RWPE1 (cell line): ENCODE measurements at regions not wholly inside any gene's neighbourhood (a gene's known extent, or its start where the extent isn't known, plus 50 kb on each side); places are given as distances from the start of the nearest gene placed in this dataset.
"Not testable (repeated sequence)": the region's sequence is repeated elsewhere in the genome, so short reads cannot be mapped to it uniquely, and the experiment has no call there.

ENCODE experiments used
- CTCF ChIA-PET: fragments of 350-600 bp; sonication (Branson Sonifier 250); formaldehyde crosslinking; extraction: SDS; loops from one replicate; lab custom pipeline; 2021; lab: Yijun Ruan, JAX
- POLR2A ChIA-PET: fragments of 400-600 bp; formaldehyde crosslinking; extraction: SDS; loops from one replicate; lab custom pipeline; 2020; ENCODE audit warnings: antibody characterized with exemption; ENCODE audit not compliant: low non-redundant PET; lab: Yijun Ruan, JAX
- DNase-seq: peaks from one replicate; pipeline ENCODE4 v3.0.0; 2012; ENCODE audit warnings: low spot score
- H3K27ac ChIP-seq: fragments of 450-650 bp; 2 replicates; pipeline ENCODE4 v1.5.1; 2017
- TF ChIP-seq, protein P1 (sequence below): fragments of 450-650 bp; conservative IDR thresholded peaks from 2 replicates; pipeline ENCODE4 v1.5.1; 2017; ENCODE audit warnings: low read depth, mild to moderate bottlenecking

DNA sequence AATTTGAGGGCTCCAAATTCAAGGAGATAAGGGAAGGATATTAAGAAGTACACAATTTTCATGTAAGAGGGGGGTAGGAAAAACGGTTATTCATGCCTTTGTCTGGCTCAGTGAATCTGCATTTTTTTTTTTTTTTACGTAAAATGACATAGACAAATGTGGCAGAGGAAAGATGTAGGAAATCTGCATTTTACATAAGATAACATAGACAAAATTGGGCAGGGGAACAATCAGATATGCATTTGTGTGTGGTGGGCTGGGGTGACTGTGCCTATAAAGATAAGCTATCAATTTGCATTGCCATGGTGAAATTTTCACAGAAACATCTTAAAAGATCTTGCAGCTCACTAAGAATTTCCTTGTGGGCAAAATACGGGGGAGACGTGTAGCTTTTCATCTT, 92.7 kb upstream of the GPR141 start:
- TF ChIP-seq, protein P1, sequence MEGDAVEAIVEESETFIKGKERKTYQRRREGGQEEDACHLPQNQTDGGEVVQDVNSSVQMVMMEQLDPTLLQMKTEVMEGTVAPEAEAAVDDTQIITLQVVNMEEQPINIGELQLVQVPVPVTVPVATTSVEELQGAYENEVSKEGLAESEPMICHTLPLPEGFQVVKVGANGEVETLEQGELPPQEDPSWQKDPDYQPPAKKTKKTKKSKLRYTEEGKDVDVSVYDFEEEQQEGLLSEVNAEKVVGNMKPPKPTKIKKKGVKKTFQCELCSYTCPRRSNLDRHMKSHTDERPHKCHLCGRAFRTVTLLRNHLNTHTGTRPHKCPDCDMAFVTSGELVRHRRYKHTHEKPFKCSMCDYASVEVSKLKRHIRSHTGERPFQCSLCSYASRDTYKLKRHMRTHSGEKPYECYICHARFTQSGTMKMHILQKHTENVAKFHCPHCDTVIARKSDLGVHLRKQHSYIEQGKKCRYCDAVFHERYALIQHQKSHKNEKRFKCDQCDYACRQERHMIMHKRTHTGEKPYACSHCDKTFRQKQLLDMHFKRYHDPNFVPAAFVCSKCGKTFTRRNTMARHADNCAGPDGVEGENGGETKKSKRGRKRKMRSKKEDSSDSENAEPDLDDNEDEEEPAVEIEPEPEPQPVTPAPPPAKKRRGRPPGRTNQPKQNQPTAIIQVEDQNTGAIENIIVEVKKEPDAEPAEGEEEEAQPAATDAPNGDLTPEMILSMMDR: no peak
- no peak for DNase-seq
- ChIA-PET POLR2A (no interaction called here), CTCF (no interaction called here)
- no peak overlapping the region for H3K27ac ChIP-seq

DNA sequence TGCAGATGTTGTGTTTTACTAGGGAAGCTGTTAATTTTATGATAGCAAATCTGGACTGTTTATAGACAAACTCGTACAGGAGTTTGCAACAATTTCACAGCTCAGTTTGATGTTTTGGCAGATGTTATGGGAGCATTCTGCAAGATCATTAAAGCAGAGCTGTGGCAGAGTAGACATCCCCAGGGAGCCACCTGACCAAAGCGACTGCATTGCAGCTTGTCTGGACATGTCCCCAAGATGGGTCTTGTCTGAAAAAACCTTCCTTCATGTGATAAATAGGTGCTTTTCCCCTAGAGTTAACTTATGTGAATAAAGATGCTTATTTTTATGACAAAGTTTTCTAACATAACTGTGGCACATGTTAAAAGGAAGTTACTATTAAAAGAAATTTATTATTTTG, 91.2 kb upstream of the GPR141 start:
- TF ChIP-seq, protein P1: no peak
- no peak for DNase-seq
- CTCF ChIA-PET: no interaction called here
- POLR2A ChIA-PET: no interaction called here
- H3K27ac ChIP-seq: no peak overlapping the region

DNA sequence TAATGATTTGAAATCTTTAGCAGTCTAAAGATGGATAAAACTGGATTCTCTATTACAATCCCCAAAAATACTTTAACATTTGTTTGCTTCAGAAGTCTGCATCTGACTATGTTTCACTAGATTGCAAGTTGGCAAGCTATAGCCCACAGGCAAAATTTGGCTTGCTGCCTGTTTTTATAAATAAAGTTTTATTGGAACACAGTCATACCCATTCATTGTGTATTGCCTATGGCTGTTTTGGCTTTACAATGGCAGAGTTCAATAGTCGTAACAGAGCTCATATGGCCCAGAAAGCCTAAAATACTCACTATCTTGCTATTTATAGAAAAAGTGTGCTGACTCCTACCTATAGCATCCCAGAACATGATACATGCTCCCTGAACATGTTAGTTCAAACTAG, 89.0 kb upstream of the GPR141 start:
- TF ChIP-seq, protein P1: no peak

DNA sequence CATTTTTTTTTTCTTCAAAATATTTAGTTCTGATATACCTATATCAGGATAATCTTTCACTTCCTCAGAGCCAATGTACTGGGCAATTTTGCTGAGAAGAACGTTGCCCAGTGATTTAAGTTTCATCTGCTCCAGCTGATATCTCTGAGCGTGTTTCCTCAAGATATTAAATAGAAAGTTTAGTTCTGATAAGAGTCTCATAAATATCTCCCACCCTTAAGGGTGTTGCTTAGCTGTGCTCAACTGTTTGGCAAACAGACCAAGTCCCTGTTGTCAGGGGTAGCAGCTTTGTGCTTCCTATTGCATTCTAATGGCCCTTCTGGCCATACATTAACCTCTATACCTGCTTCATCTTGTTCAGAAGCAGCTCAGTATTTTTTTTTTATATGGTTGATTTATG, 84.7 kb upstream of the GPR141 start:
- TF ChIP-seq, protein P1: no peak
- POLR2A ChIA-PET: no interaction called here
- CTCF ChIA-PET: interaction anchor here (0.6 kb wide), 1 partner anchor 390 kb away, joined by 12 read pairs; no protein-coding TSS in a partner anchor
- DNase-seq: no peak
- no peak overlapping the region for H3K27ac ChIP-seq

More for the DNA sequence above, 89.0 kb upstream of the GPR141 start:
- no peak overlapping the region for H3K27ac ChIP-seq
- no peak for DNase-seq
- CTCF ChIA-PET: no interaction called here
- POLR2A ChIA-PET: no interaction called here

DNA sequence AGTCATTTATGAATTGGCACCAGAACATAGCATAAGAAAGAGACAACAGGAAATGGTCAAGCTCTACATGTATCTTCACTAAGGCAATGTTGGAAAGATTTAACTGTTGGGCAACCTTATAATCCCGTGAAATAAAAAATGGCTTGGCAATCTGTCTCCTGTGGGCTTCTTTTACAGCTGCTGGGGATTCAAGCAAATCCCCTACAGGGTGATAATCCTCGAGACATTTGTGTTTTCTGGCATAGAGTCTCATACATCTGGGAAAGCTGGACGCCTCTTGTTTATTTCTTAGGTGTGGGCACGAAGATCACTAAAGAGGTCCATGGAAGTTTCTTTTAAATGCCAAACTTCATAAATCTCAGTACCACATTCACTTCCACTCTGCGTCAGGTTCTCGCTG, 82.2 kb upstream of the GPR141 start:
- no peak overlapping the region for H3K27ac ChIP-seq
- CTCF ChIA-PET: no interaction called here
- POLR2A ChIA-PET: no interaction called here
- TF ChIP-seq, protein P1: no peak
- no peak for DNase-seq

DNA sequence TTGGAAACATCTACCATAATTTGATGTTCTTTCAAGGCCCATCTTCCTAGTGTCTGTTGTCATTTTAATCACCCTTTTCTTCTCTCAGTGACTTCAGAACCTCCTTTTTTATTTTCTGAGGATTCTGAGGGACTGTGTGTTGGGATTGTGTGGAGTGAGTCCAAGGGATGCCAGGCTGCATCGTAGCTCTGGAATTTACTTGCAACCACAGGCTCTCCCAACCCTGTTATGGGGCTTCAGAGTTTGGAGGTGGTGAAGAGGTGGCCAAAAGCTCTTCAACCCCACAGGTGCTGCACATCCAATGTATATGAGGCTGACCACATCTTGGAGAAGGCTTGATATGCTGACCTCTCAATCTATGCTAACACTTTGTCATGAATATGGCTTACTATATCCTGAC, 79.5 kb upstream of the GPR141 start:
- ChIA-PET POLR2A (no interaction called here), CTCF (no interaction called here)
- H3K27ac ChIP-seq: no peak overlapping the region
- TF ChIP-seq, protein P1: no peak
- DNase-seq: no peak

DNA sequence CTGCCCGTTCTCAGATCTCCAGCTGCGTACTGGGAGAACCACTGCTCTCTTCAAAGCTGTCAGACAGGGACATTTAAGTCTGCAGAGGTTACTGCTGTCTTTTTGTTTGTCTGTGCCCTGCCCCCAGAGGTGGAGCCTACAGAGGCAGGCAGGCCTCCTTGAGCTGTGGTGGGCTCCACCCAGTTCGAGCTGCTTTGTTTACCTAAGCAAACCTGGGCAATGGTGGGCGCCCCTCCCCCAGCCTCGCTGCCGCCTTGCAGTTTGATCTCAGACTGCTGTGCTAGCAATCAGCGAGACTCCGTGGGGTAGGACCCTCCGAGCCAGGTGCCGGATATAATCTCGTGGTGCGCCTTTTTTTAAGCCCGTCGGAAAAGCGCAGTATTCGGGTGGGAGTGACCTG, 66.2 kb upstream of the GPR141 start:
- DNase-seq, CTCF ChIA-PET, POLR2A ChIA-PET, H3K27ac ChIP-seq: not testable (repeated sequence)
